Endothelial cell of hepatic sinusoid (primary cell): ENCODE measurements at regions not wholly inside any gene's neighbourhood (a gene's known extent, or its start where the extent isn't known, plus 50 kb on each side); places are given as distances from the start of the nearest gene placed in this dataset.
"Not testable (repeated sequence)": the region's sequence is repeated elsewhere in the genome, so short reads cannot be mapped to it uniquely, and the experiment has no call there.

ENCODE experiments used
- in situ Hi-C: cut with HindIII; loops from 2 replicates; pipeline ENCODE4 v1.10.0; 2017; ENCODE audit warnings: low sequenced_read_pairs

DNA sequence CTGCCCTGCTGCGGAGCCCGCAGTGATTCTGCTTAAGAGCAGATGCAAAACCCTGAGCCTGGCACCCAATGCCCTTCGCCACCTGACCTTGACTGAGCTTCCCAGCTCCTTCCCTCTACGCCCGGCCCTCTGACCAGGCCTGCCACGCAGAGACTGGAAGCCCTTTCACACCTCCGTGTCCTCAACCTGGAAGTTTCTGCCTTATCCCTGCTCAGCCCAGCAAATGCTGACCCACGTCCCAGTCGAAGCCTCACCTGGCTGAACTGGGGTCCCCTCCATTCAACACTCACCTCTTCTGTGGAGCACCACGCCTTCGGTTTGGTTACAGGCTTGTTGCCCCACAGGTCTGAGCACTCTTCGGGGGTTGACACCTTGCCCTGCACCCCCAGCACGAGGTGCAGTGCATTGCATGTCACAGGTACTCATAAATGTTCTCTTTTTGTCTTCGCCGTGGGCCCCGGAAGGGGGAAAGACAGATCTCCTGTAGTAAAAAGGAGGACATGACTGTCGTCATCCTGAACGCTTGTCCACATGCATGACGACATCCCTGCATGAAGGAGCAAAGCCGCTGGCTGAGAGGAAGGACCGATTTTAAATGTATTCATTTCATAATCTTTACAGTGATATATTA is 153.6 kb upstream of the TNRC6C start:
- in situ Hi-C loops = no loop called here

GRCh38 chr17:77805970-77806369 is 152.5 kb upstream of the TNRC6C start:
- in situ Hi-C loops = not testable (repeated sequence)

DNA sequence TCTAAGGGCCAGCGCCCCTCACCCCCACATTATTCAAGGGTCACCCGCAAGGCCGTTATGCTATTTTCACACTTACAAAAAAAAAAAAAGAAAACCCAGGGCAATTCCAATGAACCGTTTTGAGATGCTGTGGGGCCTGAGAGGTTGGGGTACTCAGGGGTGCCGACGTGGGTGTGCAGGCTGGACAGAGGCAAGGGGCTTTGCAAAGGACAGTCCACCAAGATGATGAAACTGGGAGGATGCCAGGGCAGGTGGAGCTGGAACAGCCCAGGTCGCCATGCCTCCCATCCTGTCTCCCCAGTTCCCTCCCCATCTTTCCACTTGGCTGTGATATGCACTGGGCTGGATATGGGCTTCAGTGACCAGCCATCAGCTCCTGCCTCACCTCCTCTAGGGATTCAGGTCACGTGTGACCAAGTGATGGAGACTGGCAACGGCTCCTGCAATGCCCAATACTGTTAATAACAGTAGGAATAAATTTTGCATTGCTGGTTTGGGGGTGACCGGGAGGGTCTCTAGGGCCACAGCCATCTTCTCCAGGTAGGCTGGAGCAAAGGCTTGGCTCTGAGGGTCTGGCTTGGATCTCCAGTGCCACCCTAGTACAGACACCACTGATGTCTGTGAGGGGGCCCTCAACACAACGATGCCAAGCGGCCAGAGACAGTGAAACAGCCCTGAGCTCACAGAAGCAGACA is 151.3 kb upstream of the TNRC6C start:
- in situ Hi-C loops = no loop called here

DNA sequence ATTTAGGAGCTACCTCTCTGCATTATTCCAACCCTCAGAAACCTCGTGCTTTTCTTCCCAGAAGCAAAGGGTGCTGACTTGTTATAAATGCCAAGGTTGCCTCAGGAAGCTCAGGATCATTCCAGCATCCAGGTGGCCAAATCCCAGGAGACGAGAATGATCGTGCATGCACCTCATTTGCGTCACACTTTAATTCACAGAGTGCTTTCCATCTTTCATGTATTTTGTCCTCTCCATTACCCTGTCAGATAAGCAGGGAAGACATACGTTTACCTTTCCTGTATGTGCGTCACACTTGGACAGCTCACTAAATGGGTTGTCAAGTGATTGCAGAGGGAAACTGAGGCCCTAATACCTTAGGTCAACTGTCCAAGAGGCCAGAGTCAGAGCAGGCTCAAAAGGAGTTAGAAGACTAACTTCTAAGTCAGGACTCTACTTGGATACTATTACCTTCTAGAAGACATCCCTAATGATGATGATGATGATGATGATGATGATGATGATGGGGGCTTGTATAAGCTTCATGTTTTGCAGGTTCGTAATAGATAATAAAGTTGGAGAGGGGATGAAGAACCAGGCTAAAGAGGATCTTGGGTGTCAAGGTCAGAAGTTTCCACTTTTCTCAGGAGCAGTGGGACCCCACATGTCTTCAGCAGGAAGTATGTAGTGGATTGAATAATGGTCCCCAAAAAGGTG is 150.6 kb upstream of the TNRC6C start:
- in situ Hi-C loops = no loop called here

DNA sequence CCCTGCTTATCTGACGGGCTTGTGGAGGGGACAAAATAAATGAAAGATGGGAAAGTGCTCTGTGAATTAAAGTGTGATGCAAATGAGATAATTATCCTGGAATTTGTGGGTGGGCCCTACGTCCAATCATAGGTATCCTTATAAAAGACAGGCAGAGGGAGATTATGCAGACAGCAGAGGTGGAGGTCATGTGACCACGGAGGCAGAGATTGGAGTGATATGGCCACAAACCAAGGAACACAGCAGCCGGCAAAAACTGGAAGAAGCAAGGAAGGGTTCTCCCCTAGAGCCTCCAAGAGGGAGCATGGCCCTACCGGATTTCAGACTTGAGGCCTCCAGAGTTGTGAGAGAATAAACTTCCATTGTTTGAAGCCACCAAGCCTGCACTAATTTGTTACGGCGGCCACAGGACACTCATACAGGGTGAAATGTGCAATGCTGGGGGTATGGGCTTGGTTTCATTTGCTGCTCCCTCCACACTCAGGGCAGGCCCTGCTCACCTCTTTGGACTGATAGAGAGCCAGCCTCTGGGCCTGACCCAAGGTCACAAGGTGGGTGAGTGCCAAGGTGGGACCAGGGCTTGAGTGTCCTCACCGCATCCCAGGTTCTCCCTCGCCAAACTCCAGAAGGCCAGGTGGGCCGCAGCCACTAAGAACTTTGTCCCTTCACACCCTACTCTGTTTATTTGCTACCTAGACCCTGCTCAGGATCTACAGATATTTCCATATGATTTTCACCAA is 149.6 kb upstream of the TNRC6C start:
- in situ Hi-C loops = no loop called here

DNA sequence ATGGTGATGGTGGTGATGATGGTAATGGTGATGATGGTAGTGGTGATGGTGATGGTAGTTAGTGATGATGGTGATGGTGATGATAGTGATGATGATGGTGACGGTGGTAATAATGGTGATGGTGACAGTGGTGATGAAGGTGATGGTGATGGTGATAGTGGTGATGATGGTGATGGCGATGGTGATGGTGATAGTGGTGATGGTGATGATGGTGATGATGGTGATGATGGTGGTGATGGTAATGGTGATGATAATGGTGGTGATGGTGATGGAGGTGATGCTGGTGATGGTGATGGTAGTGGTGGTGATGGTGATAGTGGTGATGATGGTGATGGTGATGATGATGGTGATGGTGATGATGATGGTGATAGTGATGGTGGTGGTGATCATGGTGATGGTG is 148.7 kb upstream of the TNRC6C start:
- in situ Hi-C loops = loop anchor here (5.0 kb wide), 2 partner anchors 62 to 73 kb away; no protein-coding TSS in a partner anchor

DNA sequence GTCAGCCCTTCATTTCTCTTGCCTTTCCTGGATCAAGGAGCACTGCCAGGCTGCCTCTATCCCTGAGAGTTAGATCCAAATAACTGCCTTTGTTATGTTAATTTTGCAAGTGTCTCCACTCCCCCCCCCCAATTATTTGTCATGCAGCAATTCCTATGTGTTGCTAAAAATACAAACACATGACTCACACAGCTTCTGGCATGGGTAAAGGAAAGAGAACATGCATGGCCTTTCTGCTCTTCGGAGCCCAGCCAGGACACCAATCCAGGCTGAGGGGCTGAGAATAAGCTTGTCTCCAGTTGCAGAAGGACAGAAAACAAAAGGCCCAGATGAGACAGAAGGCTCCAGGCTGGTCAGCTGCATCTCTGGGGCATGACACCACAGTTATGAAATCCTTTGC is 148.0 kb upstream of the TNRC6C start:
- in situ Hi-C loops = loop anchor here (5.0 kb wide), 2 partner anchors 62 to 73 kb away; no protein-coding TSS in a partner anchor

- in situ Hi-C loops = loop anchor here (5.0 kb wide), 2 partner anchors 61 to 74 kb away; no protein-coding TSS in a partner anchor
Measured at GRCh38 chr17:77811521-77811920, 147.0 kb upstream of the TNRC6C start.

DNA sequence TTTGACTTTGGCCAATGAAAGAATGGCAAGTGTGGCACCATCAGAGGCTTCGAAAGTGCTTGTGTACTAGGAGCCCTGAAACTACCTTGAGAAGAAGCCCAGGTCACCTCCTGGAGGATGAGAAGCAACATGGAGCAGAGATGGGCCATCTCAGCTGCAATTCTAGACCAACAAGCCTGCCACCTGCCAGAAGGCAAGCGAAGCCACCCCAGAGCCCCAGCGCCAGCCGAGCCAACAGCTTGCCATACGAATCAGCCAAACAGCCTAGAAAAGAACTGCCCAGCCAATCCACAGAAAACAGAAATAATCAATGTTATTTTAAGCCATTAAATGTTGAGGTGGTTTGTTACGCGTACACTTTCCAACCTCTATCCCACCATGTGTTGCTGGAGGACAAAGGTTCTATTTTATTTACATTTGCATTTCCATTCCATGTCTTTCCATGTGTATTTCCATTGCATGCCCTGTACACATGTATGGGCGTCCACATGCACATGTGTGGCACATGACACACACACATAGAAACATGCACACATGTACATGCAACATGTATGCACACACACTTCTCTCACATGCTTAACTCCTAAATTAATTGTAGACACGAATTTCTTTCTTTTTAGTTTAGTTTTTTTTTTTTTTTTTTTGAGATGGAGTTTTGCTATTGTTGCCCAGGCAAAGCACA is 144.3 kb upstream of the TNRC6C start:
- in situ Hi-C loops = loop anchor here (5.0 kb wide), 2 partner anchors 58 to 77 kb away; no protein-coding TSS in a partner anchor

DNA sequence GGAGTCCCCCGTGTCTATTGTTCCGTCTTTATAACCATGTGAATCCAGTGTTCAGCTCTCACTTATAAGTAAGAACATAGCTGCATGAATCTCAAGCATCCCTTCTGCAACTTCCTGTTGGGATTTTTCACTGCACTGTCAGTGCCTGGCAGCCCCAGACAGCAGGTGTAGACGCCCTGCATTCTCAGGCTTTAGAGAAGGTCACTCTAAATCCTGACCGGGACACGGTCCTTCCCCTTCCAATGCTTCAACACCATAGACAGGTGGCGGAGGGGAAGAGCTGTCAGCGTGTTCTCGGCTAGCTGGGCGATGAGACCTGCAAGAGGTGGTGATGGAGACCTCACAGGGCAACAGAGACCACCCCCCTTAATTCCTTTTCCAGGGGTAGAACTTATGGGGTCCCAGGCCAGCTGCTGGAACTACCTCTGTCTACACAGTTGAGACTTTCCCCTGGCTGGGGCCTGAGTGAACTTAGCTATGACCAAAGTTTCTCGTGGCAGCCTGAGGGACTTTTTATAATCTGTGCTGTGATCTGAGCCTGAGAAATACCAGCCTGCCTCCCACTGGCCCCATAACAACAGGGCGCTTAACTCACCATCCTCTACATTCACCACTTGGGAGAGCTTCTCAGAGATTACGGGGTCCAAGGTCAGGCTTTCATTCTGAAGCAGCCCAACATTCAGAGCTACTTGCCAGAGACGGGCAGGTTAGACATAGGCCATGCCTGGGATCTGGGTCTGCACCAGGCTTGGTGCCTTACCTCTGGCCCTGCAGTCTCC is 143.2 kb upstream of the TNRC6C start:
- in situ Hi-C loops = no loop called here

GRCh38 chr17:77817953-77818352 is 140.6 kb upstream of the TNRC6C start:
- in situ Hi-C loops = no loop called here

DNA sequence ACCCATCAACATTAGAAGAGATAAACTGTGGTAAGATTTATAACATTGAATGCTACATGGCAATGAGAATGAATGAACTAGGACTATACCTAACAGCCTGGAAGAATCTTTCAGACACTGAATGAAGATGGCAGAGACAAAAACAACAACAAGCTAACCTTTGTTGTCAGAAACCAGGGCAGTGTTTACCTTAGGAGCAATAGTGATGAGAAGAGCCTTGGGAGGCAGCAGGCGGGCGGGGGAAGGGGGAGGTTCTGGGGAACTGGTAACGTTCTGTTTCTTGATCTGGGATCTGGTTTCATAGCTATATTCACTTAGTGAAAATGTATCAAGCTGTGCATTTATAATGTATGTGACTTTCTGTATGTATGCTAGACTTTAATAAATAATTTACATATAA is 139.0 kb upstream of the TNRC6C start:
- in situ Hi-C loops = no loop called here

DNA sequence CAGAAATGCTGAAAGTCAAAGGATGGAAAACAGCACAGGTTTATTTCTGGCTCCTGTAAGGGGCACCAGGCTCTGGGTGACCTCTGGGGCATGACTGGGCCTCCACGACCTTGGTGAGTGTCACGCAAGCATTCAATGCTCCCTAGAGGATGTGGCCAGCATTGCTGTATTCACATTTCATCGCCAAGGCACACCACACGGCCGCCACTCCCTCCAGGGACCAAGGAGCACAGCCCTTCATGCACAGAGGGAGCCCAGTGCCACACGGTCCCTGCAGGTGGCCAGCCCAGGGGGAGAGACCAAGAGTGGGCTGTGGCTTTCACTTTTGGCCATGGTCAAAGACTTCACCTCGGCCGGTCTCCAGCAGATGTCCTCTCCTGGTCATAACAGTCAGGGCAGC is 137.4 kb upstream of the TNRC6C start:
- in situ Hi-C loops = no loop called here

GRCh38 chr17:77822302-77823030 is 136.0 kb upstream of the TNRC6C start:
- in situ Hi-C loops = no loop called here

DNA sequence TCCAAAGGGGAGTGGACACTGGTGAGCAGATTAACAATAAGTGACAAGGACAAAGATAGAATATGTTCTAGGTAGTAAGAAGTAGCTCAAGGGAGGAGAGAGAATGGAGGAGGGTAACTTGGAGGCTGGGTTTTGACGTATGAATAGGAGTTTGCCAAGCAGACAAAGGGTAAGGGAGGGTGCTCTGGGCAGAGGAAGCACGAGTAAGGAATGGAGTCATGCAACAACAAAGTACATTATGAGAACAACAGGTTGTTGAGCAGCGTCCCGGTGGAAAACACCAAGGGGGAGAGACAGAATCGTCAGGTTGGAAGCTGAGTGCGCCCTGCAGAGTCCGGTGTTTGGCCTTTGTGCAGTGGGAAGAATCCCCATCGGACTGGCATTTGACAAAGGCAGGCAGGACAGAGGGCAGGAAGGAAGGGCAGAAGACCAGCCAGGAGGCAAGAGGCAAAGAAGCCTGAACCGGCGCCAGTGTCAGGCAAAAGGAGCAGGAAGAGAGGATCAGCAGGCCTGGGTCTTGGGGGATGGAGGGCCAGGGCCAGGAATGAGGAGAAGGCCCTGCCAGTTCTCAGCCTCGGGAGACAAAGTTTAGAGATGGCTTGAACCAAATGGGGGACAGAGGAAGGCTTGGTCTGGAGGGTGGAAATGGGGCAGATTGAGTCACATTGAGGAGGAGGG is 134.3 kb upstream of the TNRC6C start:
- in situ Hi-C loops = no loop called here

DNA sequence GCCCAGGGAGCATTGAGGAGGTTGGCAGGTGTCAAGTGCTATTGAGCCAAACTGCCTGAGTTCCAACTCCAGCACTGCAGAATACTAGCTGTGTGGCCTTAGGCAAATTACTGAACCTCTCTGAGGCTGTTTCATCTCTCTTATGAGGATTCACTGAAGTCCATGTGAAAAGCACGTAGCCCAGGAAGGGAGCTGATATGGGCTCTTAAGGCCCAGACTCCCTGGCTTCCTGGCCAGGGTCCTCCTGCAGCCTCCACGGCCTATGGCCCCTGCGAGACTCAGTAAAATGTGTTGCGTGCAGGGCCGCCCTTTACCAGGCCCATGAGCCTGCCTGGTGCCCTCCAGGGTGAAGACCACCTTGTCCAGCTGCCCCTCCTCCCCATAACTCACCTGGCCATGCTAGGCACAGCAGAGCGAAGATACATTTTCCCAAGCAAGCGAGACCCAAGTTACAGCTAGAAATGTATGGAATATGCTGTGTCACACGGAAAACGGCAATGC is 133.7 kb upstream of the TNRC6C start:
- in situ Hi-C loops = no loop called here

DNA sequence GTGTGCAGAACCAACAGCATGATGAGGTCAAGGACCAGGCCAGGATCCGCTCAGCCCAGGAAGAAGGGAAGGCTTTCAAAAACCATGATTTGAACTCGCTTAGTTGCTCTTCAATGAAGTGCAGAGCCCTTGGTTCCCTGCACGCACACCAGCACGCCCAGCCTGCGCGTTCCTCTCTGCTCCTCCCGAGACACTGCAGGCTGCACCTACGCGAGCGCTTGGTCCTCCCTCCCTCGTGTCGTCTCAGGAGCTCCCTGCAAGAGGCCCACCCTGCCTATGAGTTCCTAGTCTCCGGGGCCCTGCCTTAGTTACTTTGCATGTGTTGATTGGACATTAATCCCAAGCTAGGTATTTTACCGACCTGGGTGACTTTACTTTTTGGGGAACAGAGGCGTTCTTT is 132.9 kb upstream of the TNRC6C start:
- in situ Hi-C loops = no loop called here

- in situ Hi-C loops = no loop called here
Measured at GRCh38 chr17:77826132-77826873, 132.2 kb upstream of the TNRC6C start.
